Activated T-cell treated with anti-CD3 and anti-CD28 coated beads, Interleukin-2, amount 50 U/mL, for 48 hours (primary cell): ENCODE measurements at regions not wholly inside any gene's neighbourhood (a gene's known extent, or its start where the extent isn't known, plus 50 kb on each side); places are given as distances from the start of the nearest gene placed in this dataset.
"Not testable (repeated sequence)": the region's sequence is repeated elsewhere in the genome, so short reads cannot be mapped to it uniquely, and the experiment has no call there.

ENCODE experiments used
- DNase-seq, 2 experiments: peaks; one replicate each; pipeline ENCODE4 v3.0.0-alpha.2; 2020

- DNase-seq = no peak
These were observed 409.2 kb downstream of the HTR1A start for GRCh38 chr5:63553073-63553472.

GRCh38 chr5:63535840-63536602 is 426.2 kb downstream of the HTR1A start:
- no peak for DNase-seq

GRCh38 chr5:63524281-63524680 is 438.0 kb downstream of the HTR1A start:
- no peak for DNase-seq

GRCh38 chr5:63516006-63516405 is 446.2 kb downstream of the HTR1A start:
- DNase-seq = no peak

- no peak for DNase-seq
These were observed 462.0 kb downstream of the HTR1A start for GRCh38 chr5:63500242-63500641.

- no peak for DNase-seq
These were observed 467.0 kb downstream of the HTR1A start for GRCh38 chr5:63495225-63495624.

- DNase-seq = no peak
These were observed 478.9 kb downstream of the HTR1A start for GRCh38 chr5:63483338-63483737.

GRCh38 chr5:63473335-63473967 is 488.8 kb downstream of the HTR1A start:
- DNase-seq = no peak

- DNase-seq = no peak
These were observed 506.0 kb downstream of the HTR1A start for GRCh38 chr5:63456279-63456678.

GRCh38 chr5:63451188-63451587 is 511.1 kb downstream of the HTR1A start:
- no peak for DNase-seq

GRCh38 chr5:63439537-63439936 is 522.7 kb downstream of the HTR1A start:
- no peak for DNase-seq

GRCh38 chr5:63409737-63410136 is 552.5 kb downstream of the HTR1A start:
- DNase-seq = no peak

GRCh38 chr5:63408984-63409383 is 553.3 kb downstream of the HTR1A start:
- no peak for DNase-seq

- peak; percentile 52 to 55 for DNase-seq
These were observed 560.7 kb downstream of the HTR1A start for GRCh38 chr5:63401436-63402046.

GRCh38 chr5:63400079-63400478 is 562.2 kb downstream of the HTR1A start:
- no peak for DNase-seq

- no peak for DNase-seq
These were observed 563.9 kb downstream of the HTR1A start for GRCh38 chr5:63398346-63398745.

GRCh38 chr5:63388188-63388587 is 574.1 kb downstream of the HTR1A start:
- DNase-seq = not testable (repeated sequence)

- no peak for DNase-seq
These were observed 586.4 kb downstream of the HTR1A start for GRCh38 chr5:63375851-63376250.

- DNase-seq = no peak
These were observed 588.2 kb downstream of the HTR1A start for GRCh38 chr5:63374085-63374484.

GRCh38 chr5:63351164-63351563 is 611.1 kb downstream of the HTR1A start:
- DNase-seq = no peak

GRCh38 chr5:63346451-63346850 is 615.8 kb downstream of the HTR1A start:
- no peak for DNase-seq

- no peak for DNase-seq
These were observed 620.8 kb downstream of the HTR1A start for GRCh38 chr5:63341442-63341841.

GRCh38 chr5:63323926-63324325 is 638.3 kb downstream of the HTR1A start:
- no peak for DNase-seq

- no peak for DNase-seq
These were observed 647.7 kb downstream of the HTR1A start for GRCh38 chr5:63314551-63314950.
